Naive thymus-derived CD4-positive, alpha-beta T cell (primary cell): ENCODE measurements at regions not wholly inside any gene's neighbourhood (a gene's known extent, or its start where the extent isn't known, plus 50 kb on each side); places are given as distances from the start of the nearest gene placed in this dataset.

Experiments
- ATAC-seq: fragments of 150-1000 bp; cut with Tn5 transposase; 2 replicates; pipeline ENCODE4 v1.10.0; 2021; ENCODE audit warnings: mild to moderate bottlenecking, moderate library complexity
- CTCF ChIA-PET: fragments of 350-600 bp; sonication (Branson Sonifier 250); formaldehyde crosslinking; loops from one replicate; lab custom pipeline; 2021; ENCODE audit warnings: antibody characterized with exemption; lab: Charles Lee
- POLR2A ChIA-PET: fragments of 350-600 bp; sonication (Branson Sonifier 250); formaldehyde crosslinking; loops from one replicate; lab custom pipeline; 2021; ENCODE audit warnings: antibody characterized with exemption, inconsistent platforms; lab: Charles Lee
- DNase-seq, 9 donors: peaks; one replicate each; pipeline versions ENCODE4 v3.0.0 to v3.0.0-alpha.2; 2020 to 2022; ENCODE audit warnings: mixed read lengths in 1 of 9
- H3K27ac ChIP-seq: one replicate; pipeline ENCODE4 v1.7.0; 2013; ENCODE audit warnings: mild to moderate bottlenecking, low read depth, low read length, moderate library complexity
- H3K27me3 ChIP-seq, 2 donors: one replicate each; pipeline ENCODE4 v1.7.0; 2013; ENCODE audit warnings: low read length in 2 of 2, mild to moderate bottlenecking in 2 of 2, moderate library complexity in 2 of 2; ENCODE audit not compliant: control insufficient read depth in 2 of 2, insufficient read depth in 2 of 2
- H3K36me3 ChIP-seq, 3 experiments: 1 replicate in 2 of 3; 2 replicates in 1 of 3; pipeline ENCODE4 v1.7.0; 2013; ENCODE audit warnings: low read length in 3 of 3, mild to moderate bottlenecking in 3 of 3, moderate library complexity in 1 of 3; ENCODE audit not compliant: insufficient read depth in 3 of 3, control insufficient read depth in 2 of 3
- H3K4me1 ChIP-seq, 2 donors: one replicate each; pipeline ENCODE4 v1.7.0; 2013; ENCODE audit warnings: low read length in 2 of 2, mild to moderate bottlenecking in 2 of 2, moderate library complexity in 1 of 2; ENCODE audit not compliant: control insufficient read depth in 2 of 2, insufficient read depth in 2 of 2
- H3K4me3 ChIP-seq: 2 replicates; pipeline ENCODE4 v1.7.0; 2013; ENCODE audit warnings: mild to moderate bottlenecking, low read length
- H3K9me3 ChIP-seq, 3 experiments: 1 replicate in 2 of 3; 2 replicates in 1 of 3; pipeline ENCODE4 v1.7.0; 2013; ENCODE audit warnings: low read length in 3 of 3; ENCODE audit not compliant: control insufficient read depth in 2 of 3
- H3K27ac Mint-ChIP-seq, 9 donors: one replicate each; pipeline ENCODE4 v1.8.0; 2020 to 2022; ENCODE audit warnings: mixed read lengths in 9 of 9, mild to moderate bottlenecking in 8 of 9, moderate library complexity in 5 of 9, inconsistent platforms in 2 of 9
- H3K27me3 Mint-ChIP-seq, 5 donors: one replicate each; pipeline ENCODE4 v1.8.0; 2021 to 2022; ENCODE audit warnings: mixed read lengths in 5 of 5, mild to moderate bottlenecking in 1 of 5
- H3K36me3 Mint-ChIP-seq, 5 donors: one replicate each; pipeline ENCODE4 v1.8.0; 2020 to 2022; ENCODE audit warnings: mixed read lengths in 5 of 5, mild to moderate bottlenecking in 3 of 5, inconsistent platforms in 1 of 5
- H3K4me1 Mint-ChIP-seq, 7 donors: one replicate each; pipeline ENCODE4 v1.8.0; 2020 to 2022; ENCODE audit warnings: mixed read lengths in 7 of 7, mild to moderate bottlenecking in 3 of 7, inconsistent platforms in 1 of 7
- H3K4me3 Mint-ChIP-seq, 10 donors: one replicate each; pipeline ENCODE4 v1.8.0; 2020 to 2022; ENCODE audit warnings: mild to moderate bottlenecking in 10 of 10, mixed read lengths in 10 of 10, moderate library complexity in 6 of 10, inconsistent platforms in 2 of 10
- H3K9me3 Mint-ChIP-seq, 11 donors: one replicate each; pipeline ENCODE4 v1.8.0; 2020 to 2022; ENCODE audit warnings: mixed read lengths in 11 of 11, mild to moderate bottlenecking in 4 of 11, inconsistent platforms in 1 of 11, moderate library complexity in 1 of 11
- intact Hi-C, 2 donors: fragments of 100-400 bp; cut with micrococcal nuclease; formaldehyde crosslinking; loops; one replicate each; pipeline ENCODE4 v1.15.1; 2023

- Mint-ChIP-seq H3K36me3 (no peaks in the 10 kb centered on the region), H3K4me3 (no peak overlapping the region), H3K27me3 (peaks cover 30 to 45% (median 36%) of the 10 kb centered on the region in 5 donors), H3K27ac (no peak overlapping the region), H3K4me1 (no peaks in the 10 kb centered on the region), H3K9me3 (no peaks in the 10 kb centered on the region)
- Histone ChIP-seq H3K9me3 (no peaks in the 10 kb centered on the region), H3K27ac (no peak overlapping the region), H3K36me3 (no peaks in the 10 kb centered on the region), H3K27me3 (peaks cover 0 to 4% of the 10 kb centered on the region in 2 donors), H3K4me1 (no peaks in the 10 kb centered on the region), H3K4me3 (no peak overlapping the region)
- ChIA-PET CTCF (no interaction called here), POLR2A (interaction anchor here (0.9 kb wide), 1 partner anchor 23 kb away, joined by 3 read pairs; no protein-coding TSS in a partner anchor)
- DNase-seq (no peak), ATAC-seq (no peak)
- intact Hi-C loops, result no loop called here
Measured at GRCh38 chr3:124514683-124515082, 215.6 kb upstream of the UMPS start.

- Mint-ChIP-seq H3K4me3 (no peak overlapping the region), H3K27me3 (peaks cover 21 to 37% (median 32%) of the 10 kb centered on the region in 5 donors), H3K36me3 (no peaks in the 10 kb centered on the region), H3K9me3 (peaks cover 0 to 3% (median 0%) of the 10 kb centered on the region in 11 donors), H3K4me1 (no peaks in the 10 kb centered on the region), H3K27ac (no peak overlapping the region)
- Histone ChIP-seq H3K27ac (no peak overlapping the region), H3K27me3 (peaks cover 0 to 3% of the 10 kb centered on the region in 2 donors), H3K36me3 (no peaks in the 10 kb centered on the region), H3K4me3 (no peak overlapping the region), H3K9me3 (no peaks in the 10 kb centered on the region), H3K4me1 (no peaks in the 10 kb centered on the region)
- ChIA-PET CTCF (no interaction called here), POLR2A (no interaction called here)
- DNase-seq, result no peak
- intact Hi-C loops, result no loop called here
- no peak for ATAC-seq
Measured at GRCh38 chr3:124516333-124516732, 213.9 kb upstream of the UMPS start.

GRCh38 chr3:124517306-124517705 is 212.9 kb upstream of the UMPS start:
- no peaks in the 10 kb centered on the region for H3K27me3 ChIP-seq
- H3K4me1 ChIP-seq, result no peaks in the 10 kb centered on the region
- no peak overlapping the region for H3K27ac Mint-ChIP-seq
- ATAC-seq (no peak), DNase-seq (no peak)
- intact Hi-C loops, result no loop called here
- H3K4me3 ChIP-seq, result no peak overlapping the region
- ChIA-PET CTCF (no interaction called here), POLR2A (no interaction called here)
- H3K27ac ChIP-seq, result no peak overlapping the region
- H3K4me1 Mint-ChIP-seq, result no peaks in the 10 kb centered on the region
- no peaks in the 10 kb centered on the region for H3K36me3 Mint-ChIP-seq
- no peaks in the 10 kb centered on the region for H3K36me3 ChIP-seq
- peaks cover 19 to 30% (median 29%) of the 10 kb centered on the region in 5 donors for H3K27me3 Mint-ChIP-seq
- no peak overlapping the region for H3K4me3 Mint-ChIP-seq
- H3K9me3 ChIP-seq, result no peaks in the 10 kb centered on the region
- H3K9me3 Mint-ChIP-seq, result peaks cover 0 to 3% (median 0%) of the 10 kb centered on the region in 11 donors

GRCh38 chr3:124518350-124518749 is 211.9 kb upstream of the UMPS start:
- no peak overlapping the region for H3K27ac ChIP-seq
- H3K27ac Mint-ChIP-seq, result no peak overlapping the region

GRCh38 chr3:124519591-124520194 is 210.6 kb upstream of the UMPS start:
- no peaks in the 10 kb centered on the region for H3K36me3 Mint-ChIP-seq
- intact Hi-C loops, result no loop called here
- no peak overlapping the region for H3K4me3 Mint-ChIP-seq
- Histone ChIP-seq H3K4me3 (no peak overlapping the region), H3K27ac (no peak overlapping the region), H3K36me3 (no peaks in the 10 kb centered on the region), H3K4me1 (no peaks in the 10 kb centered on the region), H3K9me3 (no peaks in the 10 kb centered on the region), H3K27me3 (no peaks in the 10 kb centered on the region)
- POLR2A ChIA-PET, result no interaction called here
- H3K4me1 Mint-ChIP-seq, result no peaks in the 10 kb centered on the region
- peaks cover 12 to 26% (median 14%) of the 10 kb centered on the region in 5 donors for H3K27me3 Mint-ChIP-seq
- H3K9me3 Mint-ChIP-seq, result peaks cover 0 to 3% (median 0%) of the 10 kb centered on the region in 11 donors
- H3K27ac Mint-ChIP-seq, result no peak overlapping the region
- CTCF ChIA-PET, result no interaction called here
- ATAC-seq (no peak), DNase-seq (no peak)

More at GRCh38 chr3:124518350-124518749, 211.9 kb upstream of the UMPS start:
- DNase-seq (no peak), ATAC-seq (no peak)
- Mint-ChIP-seq H3K27me3 (peaks cover 19 to 32% (median 25%) of the 10 kb centered on the region in 5 donors), H3K36me3 (no peaks in the 10 kb centered on the region), H3K4me1 (no peaks in the 10 kb centered on the region), H3K4me3 (no peak overlapping the region), H3K9me3 (peaks cover 0 to 3% (median 0%) of the 10 kb centered on the region in 11 donors)
- Histone ChIP-seq H3K9me3 (no peaks in the 10 kb centered on the region), H3K27me3 (no peaks in the 10 kb centered on the region), H3K36me3 (no peaks in the 10 kb centered on the region), H3K4me3 (no peak overlapping the region), H3K4me1 (no peaks in the 10 kb centered on the region)
- ChIA-PET CTCF (no interaction called here), POLR2A (no interaction called here)
- intact Hi-C loops, result no loop called here

GRCh38 chr3:124520970-124521369 is 209.3 kb upstream of the UMPS start:
- Mint-ChIP-seq H3K36me3 (no peaks in the 10 kb centered on the region), H3K27ac (no peak overlapping the region), H3K4me1 (no peaks in the 10 kb centered on the region), H3K9me3 (peaks cover 0 to 7% (median 0%) of the 10 kb centered on the region in 11 donors), H3K4me3 (no peak overlapping the region), H3K27me3 (peaks cover 10 to 31% (median 14%) of the 10 kb centered on the region in 5 donors)
- no peak for ATAC-seq
- no peak overlapping the region for H3K27ac ChIP-seq
- ChIA-PET POLR2A (no interaction called here), CTCF (no interaction called here)
- H3K9me3 ChIP-seq, result no peaks in the 10 kb centered on the region
- no peak for DNase-seq
- intact Hi-C loops, result no loop called here
- H3K36me3 ChIP-seq, result no peaks in the 10 kb centered on the region
- H3K4me1 ChIP-seq, result no peaks in the 10 kb centered on the region
- no peak overlapping the region for H3K4me3 ChIP-seq
- no peaks in the 10 kb centered on the region for H3K27me3 ChIP-seq

- Histone ChIP-seq H3K36me3 (no peaks in the 10 kb centered on the region), H3K4me3 (no peak overlapping the region), H3K27ac (no peak overlapping the region), H3K4me1 (no peaks in the 10 kb centered on the region), H3K9me3 (no peaks in the 10 kb centered on the region), H3K27me3 (no peaks in the 10 kb centered on the region)
- ATAC-seq (no peak), DNase-seq (no peak)
- ChIA-PET CTCF (no interaction called here), POLR2A (no interaction called here)
- peaks cover 0 to 5% (median 0%) of the 10 kb centered on the region in 5 donors for H3K36me3 Mint-ChIP-seq
- H3K4me3 Mint-ChIP-seq, result no peak overlapping the region
- no peaks in the 10 kb centered on the region for H3K4me1 Mint-ChIP-seq
- no peak overlapping the region for H3K27ac Mint-ChIP-seq
- H3K27me3 Mint-ChIP-seq, result peaks cover 8 to 30% (median 21%) of the 10 kb centered on the region in 5 donors
- intact Hi-C loops, result no loop called here
- H3K9me3 Mint-ChIP-seq, result peaks cover 0 to 12% (median 4%) of the 10 kb centered on the region in 11 donors
Measured at GRCh38 chr3:124522082-124522625, 208.1 kb upstream of the UMPS start.
